ENCODE measurements at regions not wholly inside any gene's neighbourhood (a gene's known extent, or its start where the extent isn't known, plus 50 kb on each side); places are given as distances from the start of the nearest gene placed in this dataset.

- RAD21 ChIA-PET (ENCODE audit: low non-redundant PET in 1 of 2, low total read pairs in 2 of 2, uncharacterized antibody in 2 of 2, unreplicated experiment in 2 of 2): no interaction called here
Measured at GRCh38 chr5:82513738-82514137, 235.6 kb upstream of the RPS23 start.

DNA sequence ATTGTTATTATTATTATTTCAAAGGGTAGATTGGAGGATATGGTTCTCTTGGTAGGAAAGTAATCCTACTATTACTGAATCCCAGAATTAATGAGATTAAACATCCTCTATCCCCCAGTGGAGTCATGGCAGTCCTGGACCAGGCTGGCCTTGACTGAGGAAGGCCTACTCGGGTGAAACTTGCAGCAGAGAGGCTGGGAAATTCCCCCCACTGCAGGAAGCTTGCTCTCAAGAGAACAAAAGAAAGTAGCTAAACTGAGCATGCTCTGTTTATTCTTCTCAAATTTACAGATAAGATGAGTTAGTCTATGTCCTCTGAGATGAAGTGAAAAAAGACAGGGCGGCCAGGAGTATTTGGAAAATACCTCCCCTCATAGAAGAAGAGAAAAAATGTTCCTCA, 233.9 kb upstream of the RPS23 start:
- Histone ChIP-seq H3K4me1 (ENCODE audit: control insufficient read depth in 1 of 2, insufficient read depth in 2 of 2, low read length in 2 of 2) (no peaks in the 10 kb centered on the region), H3K79me2 (ENCODE audit: insufficient read depth, low read length) (no peaks in the 10 kb centered on the region), H3K9me3 (ENCODE audit: control insufficient read depth in 1 of 2, insufficient read depth in 1 of 2, low read depth in 1 of 2, low read length in 2 of 2) (no peaks in the 10 kb centered on the region), H3K9ac (ENCODE audit: low read length) (no peak overlapping the region), H3K36me3 (ENCODE audit: control insufficient read depth in 1 of 2, insufficient read depth in 2 of 2, low read length in 2 of 2) (no peaks in the 10 kb centered on the region), H3K27me3 (ENCODE audit: insufficient read depth, low read length) (no peaks in the 10 kb centered on the region), H3K9me2 (ENCODE audit: insufficient read depth) (no peaks in the 10 kb centered on the region), H3K27ac (ENCODE audit: low read depth, low read length) (no peak overlapping the region), H2AFZ (ENCODE audit: low read depth, low read length, poor library complexity, severe bottlenecking) (no peak overlapping the region), H4K20me1 (ENCODE audit: insufficient read depth) (no peaks in the 10 kb centered on the region), H3K4me3 (replicated peaks in 1 of 2; ENCODE audit: low read depth in 1 of 2, low read length in 2 of 2) (no peak overlapping the region), H3K4me2 (ENCODE audit: low read length) (no peak overlapping the region)
- BruUV-seq (replicated peaks): no TSS peak
- ChIA-PET RAD21 (ENCODE audit: low non-redundant PET in 1 of 2, low total read pairs in 2 of 2, uncharacterized antibody in 2 of 2, unreplicated experiment in 2 of 2) (no interaction called here), POLR2A (no interaction called here), CTCF (no interaction called here)
- intact Hi-C loops (cut with micrococcal nuclease): no loop called here
- no peak for ATAC-seq
- no peak for TF ChIP-seq POLR2A (IDR thresholded peaks at IDR 0.05; ENCODE audit: borderline replicate concordance, extremely low read depth, insufficient read depth, insufficient read length)
- TF ChIP-seq SIN3A (IDR thresholded peaks at IDR 0.05; ENCODE audit: low read depth): no peak
- TF ChIP-seq, protein P1, sequence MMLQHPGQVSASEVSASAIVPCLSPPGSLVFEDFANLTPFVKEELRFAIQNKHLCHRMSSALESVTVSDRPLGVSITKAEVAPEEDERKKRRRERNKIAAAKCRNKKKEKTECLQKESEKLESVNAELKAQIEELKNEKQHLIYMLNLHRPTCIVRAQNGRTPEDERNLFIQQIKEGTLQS (IDR thresholded peaks at IDR 0.05): no peak
- TF ChIP-seq JUND (IDR thresholded peaks at IDR 0.05): no peak
- TF ChIP-seq SP1 (IDR thresholded peaks at IDR 0.05; ENCODE audit: low read depth): no peak
- no peak for TF ChIP-seq ZNF274 (IDR thresholded peaks at IDR 0.05; ENCODE audit: low read depth, low read length)
- TF ChIP-seq EZH2phosphoT487 (IDR thresholded peaks at IDR 0.05; ENCODE audit: borderline replicate concordance): no peak
- no peak for TF ChIP-seq SRF (IDR thresholded peaks at IDR 0.05; ENCODE audit: low read depth)
- TF ChIP-seq EZH2 (IDR thresholded peaks at IDR 0.05): no peak
- TF ChIP-seq MAX (IDR thresholded peaks at IDR 0.05): no peak
- no peak for TF ChIP-seq YY1 (IDR thresholded peaks at IDR 0.05; ENCODE audit: extremely low read depth, insufficient replicate concordance, low read depth, low read length)
- TF ChIP-seq, protein P2, sequence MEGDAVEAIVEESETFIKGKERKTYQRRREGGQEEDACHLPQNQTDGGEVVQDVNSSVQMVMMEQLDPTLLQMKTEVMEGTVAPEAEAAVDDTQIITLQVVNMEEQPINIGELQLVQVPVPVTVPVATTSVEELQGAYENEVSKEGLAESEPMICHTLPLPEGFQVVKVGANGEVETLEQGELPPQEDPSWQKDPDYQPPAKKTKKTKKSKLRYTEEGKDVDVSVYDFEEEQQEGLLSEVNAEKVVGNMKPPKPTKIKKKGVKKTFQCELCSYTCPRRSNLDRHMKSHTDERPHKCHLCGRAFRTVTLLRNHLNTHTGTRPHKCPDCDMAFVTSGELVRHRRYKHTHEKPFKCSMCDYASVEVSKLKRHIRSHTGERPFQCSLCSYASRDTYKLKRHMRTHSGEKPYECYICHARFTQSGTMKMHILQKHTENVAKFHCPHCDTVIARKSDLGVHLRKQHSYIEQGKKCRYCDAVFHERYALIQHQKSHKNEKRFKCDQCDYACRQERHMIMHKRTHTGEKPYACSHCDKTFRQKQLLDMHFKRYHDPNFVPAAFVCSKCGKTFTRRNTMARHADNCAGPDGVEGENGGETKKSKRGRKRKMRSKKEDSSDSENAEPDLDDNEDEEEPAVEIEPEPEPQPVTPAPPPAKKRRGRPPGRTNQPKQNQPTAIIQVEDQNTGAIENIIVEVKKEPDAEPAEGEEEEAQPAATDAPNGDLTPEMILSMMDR (IDR thresholded peaks at IDR 0.05 in 2 of 3, conservative IDR thresholded peaks at IDR 0.05 in 1 of 3; ENCODE audit: borderline replicate concordance in 1 of 3, insufficient read depth in 1 of 3, low read depth in 2 of 3, low read length in 2 of 3): no peak
- TF ChIP-seq REST (IDR thresholded peaks at IDR 0.05; ENCODE audit: low read depth): no peak
- TF ChIP-seq RAD21 (IDR thresholded peaks at IDR 0.05; ENCODE audit: low read depth): no peak
- DNase-seq (ENCODE audit: low read depth, low spot score): no peak

More at GRCh38 chr5:82513738-82514137, 235.6 kb upstream of the RPS23 start:
- H3K9me3 ChIP-seq (ENCODE audit: control insufficient read depth in 1 of 2, insufficient read depth in 1 of 2, low read depth in 1 of 2, low read length in 2 of 2): no peaks in the 10 kb centered on the region
- no peak for ATAC-seq
- H3K27me3 ChIP-seq (ENCODE audit: insufficient read depth, low read length): no peaks in the 10 kb centered on the region
- H3K9ac ChIP-seq (ENCODE audit: low read length): no peak overlapping the region
- DNase-seq (ENCODE audit: low read depth, low spot score): no peak
- no peak overlapping the region for H3K4me3 ChIP-seq (replicated peaks in 1 of 2; ENCODE audit: low read depth in 1 of 2, low read length in 2 of 2)
- H3K9me2 ChIP-seq (ENCODE audit: insufficient read depth): no peaks in the 10 kb centered on the region
- no peaks in the 10 kb centered on the region for H3K4me1 ChIP-seq (ENCODE audit: control insufficient read depth in 1 of 2, insufficient read depth in 2 of 2, low read length in 2 of 2)
- ChIA-PET CTCF (no interaction called here), POLR2A (no interaction called here)
- no peak overlapping the region for H3K27ac ChIP-seq (ENCODE audit: low read depth, low read length)
- H3K79me2 ChIP-seq (ENCODE audit: insufficient read depth, low read length): no peaks in the 10 kb centered on the region
- H3K36me3 ChIP-seq (ENCODE audit: control insufficient read depth in 1 of 2, insufficient read depth in 2 of 2, low read length in 2 of 2): no peaks in the 10 kb centered on the region
- H3K4me2 ChIP-seq (ENCODE audit: low read length): no peak overlapping the region
- no peaks in the 10 kb centered on the region for H4K20me1 ChIP-seq (ENCODE audit: insufficient read depth)
- no peak overlapping the region for H2AFZ ChIP-seq (ENCODE audit: low read depth, low read length, poor library complexity, severe bottlenecking)
- no peak for TF ChIP-seq ELF1 (IDR thresholded peaks at IDR 0.05; ENCODE audit: borderline replicate concordance, low read depth)
- TF ChIP-seq SRF (IDR thresholded peaks at IDR 0.05; ENCODE audit: low read depth): no peak
- TF ChIP-seq SIN3A (IDR thresholded peaks at IDR 0.05; ENCODE audit: low read depth): no peak
- no peak for TF ChIP-seq EZH2phosphoT487 (IDR thresholded peaks at IDR 0.05; ENCODE audit: borderline replicate concordance)
- BruUV-seq (replicated peaks): no TSS peak
- intact Hi-C loops (cut with micrococcal nuclease): no loop called here
